ENCODE measurements at regions not wholly inside any gene's neighbourhood (a gene's known extent, or its start where the extent isn't known, plus 50 kb on each side); places are given as distances from the start of the nearest gene placed in this dataset.
"Not testable (repeated sequence)": the region's sequence is repeated elsewhere in the genome, so short reads cannot be mapped to it uniquely, and the experiment has no call there.

DNA sequence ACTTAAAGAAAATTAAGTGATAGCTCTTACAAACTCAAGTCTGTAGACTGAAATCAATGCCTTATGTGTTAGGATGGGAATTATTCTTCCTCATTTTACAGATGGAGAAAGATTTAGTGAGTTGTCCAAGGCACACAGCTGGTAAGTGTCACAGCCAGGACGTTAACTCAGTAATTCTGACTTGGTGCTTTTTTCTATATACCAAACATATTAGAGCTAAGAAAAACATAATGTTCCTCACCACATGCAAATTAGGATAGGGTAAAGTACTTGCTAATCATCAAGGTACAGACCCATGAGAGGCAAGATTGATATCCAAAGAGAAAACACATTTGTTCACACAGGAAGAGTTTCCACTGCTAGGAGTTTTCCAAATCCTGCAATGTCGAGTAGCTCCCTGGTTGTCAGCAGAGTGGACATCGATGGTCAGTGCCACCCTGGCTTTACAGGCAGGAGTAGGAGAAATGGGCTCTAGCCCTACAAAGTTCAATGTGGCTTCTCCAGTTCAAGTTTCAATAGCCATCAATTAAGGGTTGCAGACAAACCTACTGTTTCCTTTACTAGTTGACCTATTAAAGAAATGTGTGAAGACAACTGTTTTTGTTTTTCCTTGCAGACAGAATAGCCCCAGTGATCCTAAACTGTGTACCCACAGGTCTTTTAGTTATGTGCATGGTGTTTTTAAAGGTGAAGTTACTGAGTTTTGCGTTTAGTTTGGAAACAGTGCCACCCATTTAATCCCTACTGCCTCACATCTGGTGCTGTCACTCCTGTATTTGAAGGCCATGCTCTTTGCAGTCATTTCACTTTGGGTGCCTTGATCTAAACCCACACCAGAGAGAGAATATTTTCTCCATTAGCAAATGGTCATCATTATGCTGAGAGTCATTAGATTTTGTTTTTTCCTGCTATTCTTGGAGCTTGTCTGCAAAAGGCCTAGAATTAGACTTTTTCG is 460.8 kb upstream of the SMARCA2 start:
- Histone ChIP-seq H3K4me3 (no peak overlapping the region), H3K4me1 (no peaks in the 10 kb centered on the region), H3K36me3 (no peaks in the 10 kb centered on the region), H3K9me3 (peaks cover 0 to 2% of the 10 kb centered on the region in 2 donors), H3K27me3 (no peaks in the 10 kb centered on the region), H3K27ac (no peak overlapping the region)
- ATAC-seq (no peak), DNase-seq (peak in 2 of 4 donors; percentile 67 to 68)
- TF ChIP-seq, protein P1, sequence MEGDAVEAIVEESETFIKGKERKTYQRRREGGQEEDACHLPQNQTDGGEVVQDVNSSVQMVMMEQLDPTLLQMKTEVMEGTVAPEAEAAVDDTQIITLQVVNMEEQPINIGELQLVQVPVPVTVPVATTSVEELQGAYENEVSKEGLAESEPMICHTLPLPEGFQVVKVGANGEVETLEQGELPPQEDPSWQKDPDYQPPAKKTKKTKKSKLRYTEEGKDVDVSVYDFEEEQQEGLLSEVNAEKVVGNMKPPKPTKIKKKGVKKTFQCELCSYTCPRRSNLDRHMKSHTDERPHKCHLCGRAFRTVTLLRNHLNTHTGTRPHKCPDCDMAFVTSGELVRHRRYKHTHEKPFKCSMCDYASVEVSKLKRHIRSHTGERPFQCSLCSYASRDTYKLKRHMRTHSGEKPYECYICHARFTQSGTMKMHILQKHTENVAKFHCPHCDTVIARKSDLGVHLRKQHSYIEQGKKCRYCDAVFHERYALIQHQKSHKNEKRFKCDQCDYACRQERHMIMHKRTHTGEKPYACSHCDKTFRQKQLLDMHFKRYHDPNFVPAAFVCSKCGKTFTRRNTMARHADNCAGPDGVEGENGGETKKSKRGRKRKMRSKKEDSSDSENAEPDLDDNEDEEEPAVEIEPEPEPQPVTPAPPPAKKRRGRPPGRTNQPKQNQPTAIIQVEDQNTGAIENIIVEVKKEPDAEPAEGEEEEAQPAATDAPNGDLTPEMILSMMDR (IDR thresholded peaks at IDR 0.05): no peak
- intact Hi-C loops (cut with DNase I): no loop called here

GRCh38 chr9:1558666-1559065 is 456.5 kb upstream of the SMARCA2 start:
- H3K36me3 ChIP-seq; H3K9me3 ChIP-seq; H3K27me3 ChIP-seq; H3K4me3 ChIP-seq; ATAC-seq; intact Hi-C loops (cut with DNase I); H3K27ac ChIP-seq; H3K4me1 ChIP-seq; DNase-seq: not testable (repeated sequence)

- ATAC-seq (no peak), DNase-seq (peak in 1 of 4 donors; percentile 39)
- intact Hi-C loops (cut with DNase I): no loop called here
- Histone ChIP-seq H3K36me3 (no peaks in the 10 kb centered on the region), H3K9me3 (peaks cover 0 to 12% of the 10 kb centered on the region in 2 donors), H3K4me3 (no peak overlapping the region), H3K4me1 (no peaks in the 10 kb centered on the region), H3K27ac (no peak overlapping the region), H3K27me3 (no peaks in the 10 kb centered on the region)
- TF ChIP-seq, protein P1 (IDR thresholded peaks at IDR 0.05): no peak
Observed at GRCh38 chr9:1575939-1576338, 439.2 kb upstream of the SMARCA2 start.

GRCh38 chr9:1580215-1580614 is 434.9 kb upstream of the SMARCA2 start:
- Histone ChIP-seq H3K4me3 (no peak overlapping the region), H3K36me3 (no peaks in the 10 kb centered on the region), H3K27ac (no peak overlapping the region), H3K9me3 (peaks cover 0 to 9% of the 10 kb centered on the region in 2 donors), H3K27me3 (no peaks in the 10 kb centered on the region), H3K4me1 (no peaks in the 10 kb centered on the region)
- intact Hi-C loops (cut with DNase I): no loop called here
- ATAC-seq: no peak
- no peak for DNase-seq
- TF ChIP-seq, protein P1 (IDR thresholded peaks at IDR 0.05): no peak

- ATAC-seq (no peak), DNase-seq (no peak)
- Histone ChIP-seq H3K27ac (no peak overlapping the region), H3K27me3 (no peaks in the 10 kb centered on the region), H3K4me3 (no peak overlapping the region), H3K9me3 (no peaks in the 10 kb centered on the region), H3K4me1 (no peaks in the 10 kb centered on the region), H3K36me3 (no peaks in the 10 kb centered on the region)
- TF ChIP-seq, protein P1 (IDR thresholded peaks at IDR 0.05): no peak
- intact Hi-C loops (cut with DNase I): no loop called here
Observed at GRCh38 chr9:1581926-1582325, 433.2 kb upstream of the SMARCA2 start.

All from left lung (tissue), 4 donors.